K562 (cell line): ENCODE measurements at regions not wholly inside any gene's neighbourhood (a gene's known extent, or its start where the extent isn't known, plus 50 kb on each side); places are given as distances from the start of the nearest gene placed in this dataset.

Source experiments
- CHD2 ChIP-seq: IDR thresholded peaks from 2 replicates; pipeline ENCODE4 v1.6.1; 2011; ENCODE audit warnings: low read depth, low read length
- CHD7 ChIP-seq: fragments of 200-600 bp; sonication (generic); IDR thresholded peaks from one replicate; pipeline ENCODE4 v1.6.1; 2012; ENCODE audit warnings: mild to moderate bottlenecking, low read depth, low read length, inconsistent platforms
- PTTG1 ChIP-seq: fragments of 450-650 bp; IDR thresholded peaks from 2 replicates; pipeline ENCODE4 v1.6.1; 2016; ENCODE audit warnings: low read depth, mild to moderate bottlenecking, missing genetic modification characterization, missing compliant biosample characterization
- SP2 ChIP-seq: IDR thresholded peaks from 2 replicates; pipeline ENCODE4 v1.6.1; 2011; ENCODE audit warnings: mild to moderate bottlenecking, low read depth, low read length, moderate library complexity; ENCODE audit not compliant: poor library complexity, severe bottlenecking; ENCODE audit errors: extremely low read depth

DNA sequence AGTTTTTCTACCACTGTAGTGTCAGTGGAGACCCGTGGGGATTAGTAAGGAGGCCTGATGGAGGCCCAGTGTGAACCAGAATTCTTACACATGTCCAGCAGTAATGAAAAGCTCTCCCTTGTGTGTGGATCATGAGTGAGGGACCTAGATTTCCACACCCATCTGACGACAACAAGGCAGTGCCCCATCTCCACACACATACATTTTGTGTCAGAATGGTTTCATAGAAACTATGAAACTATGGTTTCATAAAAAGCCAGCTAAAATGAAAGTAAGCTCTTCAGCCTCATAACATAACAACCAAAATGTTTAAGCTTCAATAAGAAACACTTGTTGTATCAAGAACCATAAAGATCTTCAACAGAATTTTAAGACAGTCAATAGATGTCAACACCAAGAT, 884.5 kb upstream of the ADGRL3 start (continued):
- TF ChIP-seq CHD7 (no peak), CHD2 (no peak), SP2 (no peak), PTTG1 (no peak)
- TF ChIP-seq, all 486 proteins: peak for 0
